Vagina (tissue), 2 donors: ENCODE measurements at regions not wholly inside any gene's neighbourhood (a gene's known extent, or its start where the extent isn't known, plus 50 kb on each side); places are given as distances from the start of the nearest gene placed in this dataset.

Source experiments
- POLR2A ChIP-seq, 2 donors: fragments of 450-650 bp; IDR thresholded peaks; one replicate each; pipeline ENCODE4 v1.6.1; 2017; ENCODE audit warnings: antibody characterized with exemption in 2 of 2, mild to moderate bottlenecking in 2 of 2, moderate library complexity in 2 of 2
- TF ChIP-seq, protein P1 (sequence below), 3 experiments: fragments of 450-650 bp in 2 of 3; fragments of 200-600 bp in 1 of 3; sonication (generic) in 1 of 3; IDR thresholded peaks; one replicate each; pipeline ENCODE4 v1.5.1; 2017 to 2019; ENCODE audit warnings: antibody characterized with exemption in 3 of 3, mild to moderate bottlenecking in 2 of 3, moderate library complexity in 2 of 3

GRCh38 chr4:110914791-110915190, 291.9 kb upstream of the PITX2 start:
- TF ChIP-seq, protein P1, sequence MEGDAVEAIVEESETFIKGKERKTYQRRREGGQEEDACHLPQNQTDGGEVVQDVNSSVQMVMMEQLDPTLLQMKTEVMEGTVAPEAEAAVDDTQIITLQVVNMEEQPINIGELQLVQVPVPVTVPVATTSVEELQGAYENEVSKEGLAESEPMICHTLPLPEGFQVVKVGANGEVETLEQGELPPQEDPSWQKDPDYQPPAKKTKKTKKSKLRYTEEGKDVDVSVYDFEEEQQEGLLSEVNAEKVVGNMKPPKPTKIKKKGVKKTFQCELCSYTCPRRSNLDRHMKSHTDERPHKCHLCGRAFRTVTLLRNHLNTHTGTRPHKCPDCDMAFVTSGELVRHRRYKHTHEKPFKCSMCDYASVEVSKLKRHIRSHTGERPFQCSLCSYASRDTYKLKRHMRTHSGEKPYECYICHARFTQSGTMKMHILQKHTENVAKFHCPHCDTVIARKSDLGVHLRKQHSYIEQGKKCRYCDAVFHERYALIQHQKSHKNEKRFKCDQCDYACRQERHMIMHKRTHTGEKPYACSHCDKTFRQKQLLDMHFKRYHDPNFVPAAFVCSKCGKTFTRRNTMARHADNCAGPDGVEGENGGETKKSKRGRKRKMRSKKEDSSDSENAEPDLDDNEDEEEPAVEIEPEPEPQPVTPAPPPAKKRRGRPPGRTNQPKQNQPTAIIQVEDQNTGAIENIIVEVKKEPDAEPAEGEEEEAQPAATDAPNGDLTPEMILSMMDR (IDR thresholded peaks at IDR 0.05) = no peak
- TF ChIP-seq POLR2A (IDR thresholded peaks at IDR 0.05) = no peak
